ENCODE measurements at regions not wholly inside any gene's neighbourhood (a gene's known extent, or its start where the extent isn't known, plus 50 kb on each side); places are given as distances from the start of the nearest gene placed in this dataset.

DNA sequence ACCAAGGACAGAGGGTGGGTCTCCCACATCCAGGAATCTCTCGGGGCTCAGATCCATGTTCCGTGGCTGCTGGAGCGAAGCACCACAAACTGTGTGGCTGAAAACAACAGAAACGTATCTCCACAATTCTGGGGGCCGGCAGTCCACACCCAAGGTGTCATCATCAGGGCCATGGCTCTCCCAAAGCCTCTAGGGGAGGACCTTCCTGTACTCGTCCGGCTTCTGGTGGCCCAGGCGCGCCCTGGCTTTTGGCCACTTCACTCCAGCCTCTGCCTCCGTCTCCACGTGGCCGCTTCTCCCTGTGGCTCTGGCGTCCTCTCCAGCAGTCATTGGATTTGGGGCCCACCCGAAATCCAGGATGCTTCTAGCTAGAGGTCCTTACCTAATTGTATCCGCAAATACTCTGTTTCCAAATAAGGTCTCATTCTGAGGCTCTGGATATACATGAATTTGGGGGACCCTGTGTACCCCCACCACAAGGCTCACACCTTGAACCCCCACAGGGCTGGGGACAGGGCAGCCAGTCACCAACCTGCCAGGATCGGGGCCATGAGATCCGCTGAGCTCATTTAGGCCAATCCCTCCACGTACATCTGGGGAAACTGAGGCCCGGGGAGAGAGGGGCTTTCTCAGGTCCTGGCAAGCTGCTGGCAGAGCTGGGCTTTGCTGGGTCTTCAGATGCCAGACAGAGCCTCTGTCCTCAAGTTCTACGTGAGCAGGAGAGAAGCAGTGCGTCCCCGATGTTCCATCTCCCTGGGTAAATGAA, 158.2 kb downstream of the OLFM1 start:
- Histone ChIP-seq H3K27ac (no peak overlapping the region), H3K4me3 (IDR thresholded peaks at IDR 0.05; ENCODE audit: insufficient read depth, low read depth, low read length) (no peak overlapping the region), H3K4me2 (no peak overlapping the region)

DNA sequence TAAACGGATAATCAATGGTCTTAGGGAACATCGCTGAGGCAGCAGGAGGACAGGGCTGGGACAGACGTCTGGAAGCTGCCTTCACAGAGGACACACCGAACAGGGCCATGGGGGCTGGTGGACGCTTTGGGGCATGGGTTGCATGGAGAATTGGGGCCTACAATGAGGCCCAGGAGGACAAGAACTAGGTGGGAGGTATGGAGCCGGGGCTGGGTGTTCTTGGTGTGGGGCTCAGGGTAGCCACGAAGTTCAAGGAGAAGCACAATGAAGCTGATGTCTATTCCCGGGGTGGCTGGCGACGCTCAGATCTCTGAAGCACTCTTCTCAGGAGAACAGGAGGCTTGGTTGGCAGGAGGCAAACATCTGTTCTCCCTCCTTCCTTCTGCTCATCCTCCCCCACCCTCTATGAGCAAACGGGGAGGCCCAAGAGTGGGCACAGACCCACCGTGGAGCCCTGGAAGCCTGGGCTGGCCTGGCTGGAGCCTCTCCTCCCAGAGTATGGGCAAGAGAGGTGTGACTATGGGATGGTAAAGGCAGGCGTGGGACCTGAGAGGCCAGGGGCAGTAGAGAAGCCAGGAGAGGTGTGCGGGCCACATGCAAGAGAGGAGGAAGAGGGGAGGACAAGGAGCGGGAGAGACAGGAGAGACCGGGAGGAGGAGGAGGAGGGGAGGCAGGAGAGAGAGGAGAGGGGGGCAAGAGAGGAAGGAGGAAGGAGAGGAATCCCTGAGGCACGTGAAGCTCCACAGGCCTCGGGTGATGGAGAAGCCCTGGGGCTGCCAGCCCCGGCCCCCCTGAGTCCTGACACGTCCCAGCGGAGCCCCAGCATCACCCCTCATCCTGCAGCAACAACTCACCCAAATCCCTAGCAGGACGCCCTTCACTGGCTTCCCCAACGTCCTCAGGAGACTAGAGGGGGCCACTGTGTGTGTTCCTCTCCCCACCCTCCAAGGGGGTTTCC, 159.1 kb downstream of the OLFM1 start:
- no peak overlapping the region for H3K4me2 ChIP-seq
- no peaks in the 10 kb centered on the region for H4K20me1 ChIP-seq (ENCODE audit: insufficient read depth)
- H3K4me1 ChIP-seq (ENCODE audit: low read depth, poor library complexity, severe bottlenecking) = no peaks in the 10 kb centered on the region
- no peak overlapping the region for H3K27ac ChIP-seq
- TF ChIP-seq, protein P1, sequence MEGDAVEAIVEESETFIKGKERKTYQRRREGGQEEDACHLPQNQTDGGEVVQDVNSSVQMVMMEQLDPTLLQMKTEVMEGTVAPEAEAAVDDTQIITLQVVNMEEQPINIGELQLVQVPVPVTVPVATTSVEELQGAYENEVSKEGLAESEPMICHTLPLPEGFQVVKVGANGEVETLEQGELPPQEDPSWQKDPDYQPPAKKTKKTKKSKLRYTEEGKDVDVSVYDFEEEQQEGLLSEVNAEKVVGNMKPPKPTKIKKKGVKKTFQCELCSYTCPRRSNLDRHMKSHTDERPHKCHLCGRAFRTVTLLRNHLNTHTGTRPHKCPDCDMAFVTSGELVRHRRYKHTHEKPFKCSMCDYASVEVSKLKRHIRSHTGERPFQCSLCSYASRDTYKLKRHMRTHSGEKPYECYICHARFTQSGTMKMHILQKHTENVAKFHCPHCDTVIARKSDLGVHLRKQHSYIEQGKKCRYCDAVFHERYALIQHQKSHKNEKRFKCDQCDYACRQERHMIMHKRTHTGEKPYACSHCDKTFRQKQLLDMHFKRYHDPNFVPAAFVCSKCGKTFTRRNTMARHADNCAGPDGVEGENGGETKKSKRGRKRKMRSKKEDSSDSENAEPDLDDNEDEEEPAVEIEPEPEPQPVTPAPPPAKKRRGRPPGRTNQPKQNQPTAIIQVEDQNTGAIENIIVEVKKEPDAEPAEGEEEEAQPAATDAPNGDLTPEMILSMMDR (conservative IDR thresholded peaks at IDR 0.05; ENCODE audit: low read depth, low read length) = no peak
- no peaks in the 10 kb centered on the region for H3K79me2 ChIP-seq (ENCODE audit: insufficient read depth, low read depth)
- H3K27me3 ChIP-seq (ENCODE audit: insufficient read depth, low read depth) = peaks cover 19% of the 10 kb centered on the region; the same call in 1 of the 2 replicates
- H2AFZ ChIP-seq (ENCODE audit: low read depth) = no peak overlapping the region
- H3K9ac ChIP-seq = no peak overlapping the region
- no peak overlapping the region for H3K4me3 ChIP-seq (IDR thresholded peaks at IDR 0.05; ENCODE audit: insufficient read depth, low read depth, low read length)
- H3K36me3 ChIP-seq (ENCODE audit: insufficient read depth) = no peaks in the 10 kb centered on the region

More for the DNA sequence above, 158.2 kb downstream of the OLFM1 start:
- Histone ChIP-seq H3K36me3 (ENCODE audit: insufficient read depth) (no peaks in the 10 kb centered on the region), H3K79me2 (ENCODE audit: insufficient read depth, low read depth) (no peaks in the 10 kb centered on the region), H2AFZ (ENCODE audit: low read depth) (no peak overlapping the region), H3K27me3 (ENCODE audit: insufficient read depth, low read depth) (peaks cover 27% of the 10 kb centered on the region; the same call in 1 of the 2 replicates), H3K9ac (no peak overlapping the region), H4K20me1 (ENCODE audit: insufficient read depth) (no peaks in the 10 kb centered on the region), H3K4me1 (ENCODE audit: low read depth, poor library complexity, severe bottlenecking) (no peaks in the 10 kb centered on the region)
- TF ChIP-seq, protein P1 (conservative IDR thresholded peaks at IDR 0.05; ENCODE audit: low read depth, low read length) = no peak

DNA sequence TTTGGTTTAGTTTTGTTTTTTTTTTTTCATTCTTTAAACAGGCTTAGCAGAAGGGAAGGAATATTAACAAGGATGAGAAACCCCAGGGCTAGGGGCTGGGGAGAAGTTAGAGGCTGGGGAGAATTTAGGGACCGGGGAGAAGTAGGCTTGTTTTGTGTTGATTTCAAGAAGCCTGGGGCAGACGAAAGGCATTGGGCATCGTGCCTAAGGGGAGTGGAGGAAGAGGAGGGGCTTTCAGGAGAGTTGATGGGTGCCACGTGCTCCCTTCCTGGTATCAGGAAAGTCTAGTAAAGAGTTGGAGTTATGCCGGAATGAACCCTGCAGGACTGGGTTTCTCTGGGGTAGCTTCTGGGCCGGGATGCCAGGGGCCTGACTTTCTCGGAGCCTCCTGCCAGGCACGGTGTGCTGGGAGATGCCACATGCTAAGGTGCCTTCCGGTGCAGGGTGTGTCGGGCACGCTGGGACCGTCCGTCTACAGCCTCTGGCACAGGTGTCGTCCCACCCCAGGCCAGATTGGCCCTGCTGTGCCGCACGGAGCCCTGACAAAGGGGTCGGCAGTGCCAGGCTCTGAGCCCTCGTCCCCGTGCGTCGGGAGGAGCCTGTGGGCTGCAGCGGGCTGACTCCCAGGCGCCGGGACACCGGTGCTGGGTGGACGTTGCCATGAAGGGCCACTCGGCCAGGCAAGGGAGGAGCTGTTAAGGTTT, 159.9 kb downstream of the OLFM1 start:
- peaks cover 18% of the 10 kb centered on the region; the same call in 1 of the 2 replicates for H3K27me3 ChIP-seq (ENCODE audit: insufficient read depth, low read depth)
- H4K20me1 ChIP-seq (ENCODE audit: insufficient read depth) = no peaks in the 10 kb centered on the region
- no peaks in the 10 kb centered on the region for H3K79me2 ChIP-seq (ENCODE audit: insufficient read depth, low read depth)
- no peak overlapping the region for H3K27ac ChIP-seq
- H3K9ac ChIP-seq = no peak overlapping the region
- H3K4me3 ChIP-seq (IDR thresholded peaks at IDR 0.05; ENCODE audit: insufficient read depth, low read depth, low read length) = no peak overlapping the region
- H2AFZ ChIP-seq (ENCODE audit: low read depth) = no peak overlapping the region
- no peaks in the 10 kb centered on the region for H3K4me1 ChIP-seq (ENCODE audit: low read depth, poor library complexity, severe bottlenecking)
- TF ChIP-seq, protein P1 (conservative IDR thresholded peaks at IDR 0.05; ENCODE audit: low read depth, low read length) = no peak
- no peaks in the 10 kb centered on the region for H3K36me3 ChIP-seq (ENCODE audit: insufficient read depth)
- no peak overlapping the region for H3K4me2 ChIP-seq

DNA sequence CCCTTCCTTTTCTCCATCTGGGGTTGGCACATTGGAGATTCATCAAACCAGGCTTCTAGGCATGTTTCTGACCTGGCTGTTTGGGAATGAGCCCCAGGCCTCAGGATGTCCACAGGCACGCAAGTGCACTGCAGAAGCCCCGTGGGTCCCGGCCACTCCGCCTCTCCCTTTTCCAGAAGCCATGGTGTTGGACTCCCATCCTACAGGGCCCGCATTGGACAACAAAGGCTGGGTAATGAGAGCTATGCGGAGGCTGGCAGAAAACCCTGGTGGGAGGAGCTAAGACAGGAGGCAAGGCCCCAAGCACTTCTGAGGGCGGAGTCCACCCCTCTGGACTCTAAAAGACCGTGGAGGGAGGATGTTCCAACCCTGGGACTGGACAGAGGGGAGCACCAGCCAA, 160.6 kb downstream of the OLFM1 start:
- Histone ChIP-seq H3K27me3 (ENCODE audit: insufficient read depth, low read depth) (peaks cover 20% of the 10 kb centered on the region; the same call in 1 of the 2 replicates), H3K27ac (no peak overlapping the region)

More for the DNA sequence above, 160.6 kb downstream of the OLFM1 start:
- TF ChIP-seq, protein P1 (conservative IDR thresholded peaks at IDR 0.05; ENCODE audit: low read depth, low read length) = no peak
- no peaks in the 10 kb centered on the region for H4K20me1 ChIP-seq (ENCODE audit: insufficient read depth)
- H3K79me2 ChIP-seq (ENCODE audit: insufficient read depth, low read depth) = no peaks in the 10 kb centered on the region
- no peaks in the 10 kb centered on the region for H3K36me3 ChIP-seq (ENCODE audit: insufficient read depth)
- H3K4me3 ChIP-seq (IDR thresholded peaks at IDR 0.05; ENCODE audit: insufficient read depth, low read depth, low read length) = no peak overlapping the region
- H3K4me2 ChIP-seq = no peak overlapping the region
- H2AFZ ChIP-seq (ENCODE audit: low read depth) = no peak overlapping the region
- no peak overlapping the region for H3K9ac ChIP-seq
- no peaks in the 10 kb centered on the region for H3K4me1 ChIP-seq (ENCODE audit: low read depth, poor library complexity, severe bottlenecking)
